Endothelial cell of umbilical vein (primary cell): ENCODE measurements at regions not wholly inside any gene's neighbourhood (a gene's known extent, or its start where the extent isn't known, plus 50 kb on each side); places are given as distances from the start of the nearest gene placed in this dataset.

ENCODE experiments used
- BruUV-seq: library from RNA; stranded (reverse); fragments of 400-500 nt; replicated peaks from 2 replicates; lab custom pipeline; 2021; lab: Mats Ljungman, UMichigan
- CTCF ChIA-PET: fragments of 300-600, 350-600 bp; sonication (Branson Sonifier 250); formaldehyde crosslinking; loops from one replicate; lab custom pipeline; 2021; ENCODE audit warnings: antibody characterized with exemption, inconsistent platforms; lab: Charles Lee
- POLR2A ChIA-PET: fragments of 300-600, 350-600 bp; sonication (Branson Sonifier 250); formaldehyde crosslinking; loops from one replicate; lab custom pipeline; 2021; ENCODE audit warnings: antibody characterized with exemption, inconsistent platforms; lab: Charles Lee
- DNase-seq: peaks from one replicate; pipeline ENCODE4 v3.0.0-alpha.2; 2011; ENCODE audit warnings: low read depth, low spot score
- FAIRE-seq: peaks from 2 replicates; lab custom pipeline; 2011; peaks lifted over from hg19 to GRCh38; lab: Jason Lieb, UNC
- H2AFZ ChIP-seq: 2 replicates; pipeline ENCODE4 v1.6.0; 2012; ENCODE audit warnings: low read depth, low read length, control low read depth, inconsistent platforms
- H3K27ac ChIP-seq: 2 replicates; pipeline ENCODE4 v1.5.1; 2011; ENCODE audit warnings: low read depth, mild to moderate bottlenecking, control low read depth, low read length, moderate library complexity; ENCODE audit not compliant: insufficient read depth
- H3K27me3 ChIP-seq, 2 experiments: 2 replicates each; pipeline versions ENCODE4 v1.6.0 to v1.6.1; 2011; ENCODE audit warnings: low read length in 2 of 2, mixed read lengths in 1 of 2; ENCODE audit not compliant: control insufficient read depth in 2 of 2, insufficient read depth in 2 of 2
- H3K36me3 ChIP-seq, 2 experiments: 2 replicates in 1 of 2; 3 replicates in 1 of 2; pipeline ENCODE4 v1.5.1; 2011; ENCODE audit warnings: low read length in 2 of 2, mild to moderate bottlenecking in 1 of 2, moderate library complexity in 1 of 2; ENCODE audit not compliant: control insufficient read depth in 2 of 2, insufficient read depth in 2 of 2; ENCODE audit errors: extremely low read depth in 1 of 2
- H3K4me1 ChIP-seq: 3 replicates; pipeline ENCODE4 v1.5.1; 2011; ENCODE audit warnings: mild to moderate bottlenecking, low read length; ENCODE audit not compliant: control insufficient read depth, insufficient read depth; ENCODE audit errors: extremely low read depth
- H3K4me2 ChIP-seq: 2 replicates; pipeline ENCODE4 v1.6.1; 2011; ENCODE audit warnings: low read length, control low read depth, mixed read lengths; ENCODE audit not compliant: insufficient read depth
- H3K4me3 ChIP-seq, 3 experiments: fragments of 200-600 bp in 1 of 3; sonication (generic), shearing (Covaris generic) in 1 of 3; replicated peaks in 1 of 3; 2 replicates each; pipeline ENCODE4 v1.5.1; 2011 to 2016; ENCODE audit warnings: control low read depth in 3 of 3, low read length in 3 of 3, mild to moderate bottlenecking in 2 of 3, inconsistent platforms in 1 of 3, low read depth in 1 of 3, moderate library complexity in 1 of 3; ENCODE audit not compliant: insufficient read depth in 1 of 3
- H3K79me2 ChIP-seq: 2 replicates; pipeline ENCODE4 v1.6.0; 2012; ENCODE audit warnings: low read length, inconsistent platforms; ENCODE audit not compliant: control insufficient read depth, insufficient read depth
- H3K9ac ChIP-seq: replicated peaks from 2 replicates; pipeline ENCODE3; 2011; ENCODE audit warnings: low read length, control low read depth; ENCODE audit not compliant: insufficient read depth; ENCODE audit errors: extremely low read depth
- H3K9me1 ChIP-seq: replicated peaks from 3 replicates; pipeline ENCODE4 v1.6.0; 2011; ENCODE audit warnings: mild to moderate bottlenecking, low read length; ENCODE audit not compliant: control insufficient read depth, insufficient read depth; ENCODE audit errors: extremely low read depth
- H3K9me3 ChIP-seq: replicated peaks from 2 replicates; pipeline ENCODE4 v1.5.1; 2012; ENCODE audit warnings: low read length, inconsistent platforms; ENCODE audit not compliant: control insufficient read depth, insufficient read depth
- H4K20me1 ChIP-seq: replicated peaks from 2 replicates; pipeline ENCODE3; 2011; ENCODE audit warnings: mild to moderate bottlenecking, low read length; ENCODE audit not compliant: control insufficient read depth, insufficient read depth; ENCODE audit errors: extremely low read depth
- CTCF ChIP-seq, 2 donors: IDR thresholded peaks; 1 replicate in 1 of 2; 2 replicates in 1 of 2; pipeline ENCODE4 v1.5.1; 2011; ENCODE audit warnings: low read length in 2 of 2, mild to moderate bottlenecking in 2 of 2, moderate library complexity in 2 of 2, control low read depth in 1 of 2, inconsistent platforms in 1 of 2, low read depth in 1 of 2; ENCODE audit not compliant: insufficient read depth in 1 of 2; ENCODE audit errors: extremely low read depth in 1 of 2
- EZH2 ChIP-seq: IDR thresholded peaks from 2 replicates; pipeline ENCODE4 v1.6.1; 2012; ENCODE audit warnings: borderline replicate concordance, low read depth, mild to moderate bottlenecking, moderate library complexity, low read length, inconsistent platforms; ENCODE audit not compliant: severe bottlenecking
- FOS ChIP-seq: IDR thresholded peaks from 2 replicates; pipeline ENCODE4 v1.6.1; 2011; ENCODE audit warnings: mild to moderate bottlenecking, low read length, moderate library complexity, borderline replicate concordance; ENCODE audit not compliant: insufficient read depth
- GATA2 ChIP-seq: IDR thresholded peaks from 2 replicates; pipeline ENCODE4 v1.7.0; 2011; ENCODE audit warnings: low read depth, mild to moderate bottlenecking, moderate library complexity, mixed read lengths, low read length; ENCODE audit not compliant: insufficient read length, insufficient read depth
- JUN ChIP-seq: IDR thresholded peaks from 2 replicates; pipeline ENCODE4 v1.6.1; 2011; ENCODE audit warnings: borderline replicate concordance, low read depth; ENCODE audit not compliant: insufficient read length, insufficient read depth
- MYC ChIP-seq: IDR thresholded peaks from one replicate; pipeline ENCODE4 v1.6.1; 2011; ENCODE audit warnings: mild to moderate bottlenecking, low read depth, low read length
- POLR2A ChIP-seq: IDR thresholded peaks from 2 replicates; pipeline ENCODE4 v1.6.1; 2012; ENCODE audit warnings: low read depth, mild to moderate bottlenecking, control low read depth, low read length
- POLR2AphosphoS5 ChIP-seq: IDR thresholded peaks from 2 replicates; pipeline ENCODE4 v1.6.1; 2012; ENCODE audit warnings: low read depth, mild to moderate bottlenecking, control low read depth, low read length, moderate library complexity; ENCODE audit not compliant: insufficient read depth
- dilution Hi-C: fragments of 300-500 bp; cut with MboI; formaldehyde crosslinking; loops from one replicate; pipeline ENCODE4 v1.15.0; 2019; ENCODE audit warnings: low sequenced_read_pairs; ENCODE audit not compliant: extremely low pct_ligation_motif_present
- intact Hi-C: fragments of 100-400 bp; cut with micrococcal nuclease; formaldehyde crosslinking; loops from one replicate; pipeline ENCODE4 v1.10.0; 2022
- TF ChIP-seq, protein P1 (sequence below): IDR thresholded peaks from 2 replicates; pipeline ENCODE4 v1.6.1; 2011; ENCODE audit not compliant: insufficient read depth, insufficient read length

GRCh38 chr1:242582669-242583068, 58.2 kb upstream of the PLD5 start:
- POLR2A ChIA-PET, result no interaction called here
- no peaks in the 10 kb centered on the region for H3K36me3 ChIP-seq
- CTCF ChIA-PET, result no interaction called here
- TF ChIP-seq POLR2AphosphoS5 (no peak), CTCF (IDR thresholded peaks at IDR 0.05; ENCODE audit: extremely low read depth in 1 of 2, insufficient read depth in 1 of 2, low read depth in 1 of 2, low read length in 2 of 2) (no peak), GATA2 (no peak), EZH2 (no peak), JUN (no peak), MYC (no peak), FOS (no peak), POLR2A (no peak)
- TF ChIP-seq, protein P1, sequence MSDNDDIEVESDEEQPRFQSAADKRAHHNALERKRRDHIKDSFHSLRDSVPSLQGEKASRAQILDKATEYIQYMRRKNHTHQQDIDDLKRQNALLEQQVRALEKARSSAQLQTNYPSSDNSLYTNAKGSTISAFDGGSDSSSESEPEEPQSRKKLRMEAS, result no peak
- H3K9me1 ChIP-seq, result no peaks in the 10 kb centered on the region
- H2AFZ ChIP-seq, result no peak overlapping the region
- H3K4me2 ChIP-seq, result no peak overlapping the region
- no peaks in the 10 kb centered on the region for H3K79me2 ChIP-seq
- FAIRE-seq, result no peak
- H3K27ac ChIP-seq, result no peak overlapping the region
- no TSS peak for BruUV-seq
- intact Hi-C loops, result no loop called here
- H3K27me3 ChIP-seq, result no peaks in the 10 kb centered on the region
- no peak for DNase-seq
- H3K4me3 ChIP-seq, result no peak overlapping the region
- H3K9me3 ChIP-seq, result no peaks in the 10 kb centered on the region
- H3K4me1 ChIP-seq, result no peaks in the 10 kb centered on the region
- dilution Hi-C loops, result no loop called here
- no peak overlapping the region for H3K9ac ChIP-seq
- H4K20me1 ChIP-seq, result no peaks in the 10 kb centered on the region
